GM21737 (cell line): ENCODE measurements at regions not wholly inside any gene's neighbourhood (a gene's known extent, or its start where the extent isn't known, plus 50 kb on each side); places are given as distances from the start of the nearest gene placed in this dataset.
"Not testable (repeated sequence)": the region's sequence is repeated elsewhere in the genome, so short reads cannot be mapped to it uniquely, and the experiment has no call there.

Source experiments
- ATAC-seq: cut with Tn5 transposase; IDR thresholded peaks from one replicate; pipeline ENCODE4 v1.9.1; 2021; ENCODE audit warnings: mild to moderate bottlenecking, moderate library complexity; ENCODE audit not compliant: unreplicated experiment

DNA sequence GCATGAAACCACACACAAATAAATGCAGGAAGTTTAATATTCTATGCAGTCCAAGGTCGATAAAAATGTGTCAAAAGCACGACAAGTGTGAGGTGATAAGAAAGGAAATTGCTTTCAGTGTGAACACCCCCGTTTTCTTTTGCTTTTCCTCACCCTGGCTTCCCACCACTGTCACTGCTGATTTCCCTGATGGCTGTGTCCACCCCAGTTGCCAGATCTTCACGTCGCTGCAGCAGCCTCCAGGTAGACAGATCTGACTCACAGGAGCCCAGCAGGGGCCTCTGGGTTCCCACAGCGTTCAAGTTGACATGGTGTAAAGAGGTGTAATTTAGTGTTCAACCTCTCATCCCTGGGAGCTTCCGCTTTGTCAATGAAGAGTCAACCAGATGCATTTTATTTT lies 128.0 kb upstream of the TACR1 start:
- ATAC-seq, result no peak

- no peak for ATAC-seq
Measured at GRCh38 chr2:75326645-75327044, 127.3 kb upstream of the TACR1 start.

GRCh38 chr2:75325594-75325993 lies 126.3 kb upstream of the TACR1 start:
- ATAC-seq, result no peak

DNA sequence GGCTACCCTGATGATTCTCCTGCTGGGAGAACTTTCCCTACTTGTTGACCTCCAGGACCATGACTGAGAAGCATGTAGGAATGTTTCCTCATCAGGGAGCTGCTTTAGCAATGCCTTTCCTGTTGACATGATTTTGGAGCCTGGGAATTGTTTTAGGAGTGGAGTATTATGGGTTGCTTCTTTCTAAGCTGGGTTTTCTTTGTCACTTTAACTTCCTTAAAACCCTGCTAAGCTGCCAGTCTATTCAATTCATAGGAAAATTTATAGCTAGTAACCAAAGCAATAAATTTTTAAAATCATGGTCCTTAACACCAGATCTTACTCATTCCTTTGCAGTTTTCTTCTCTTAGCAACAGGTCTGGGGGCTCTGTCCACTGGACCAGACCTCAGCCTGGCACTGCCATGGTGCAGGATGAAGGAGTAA lies 125.6 kb upstream of the TACR1 start:
- no peak for ATAC-seq

GRCh38 chr2:75324141-75324540 lies 124.8 kb upstream of the TACR1 start:
- ATAC-seq, result no peak

GRCh38 chr2:75321599-75321922 lies 122.2 kb upstream of the TACR1 start:
- no peak for ATAC-seq

DNA sequence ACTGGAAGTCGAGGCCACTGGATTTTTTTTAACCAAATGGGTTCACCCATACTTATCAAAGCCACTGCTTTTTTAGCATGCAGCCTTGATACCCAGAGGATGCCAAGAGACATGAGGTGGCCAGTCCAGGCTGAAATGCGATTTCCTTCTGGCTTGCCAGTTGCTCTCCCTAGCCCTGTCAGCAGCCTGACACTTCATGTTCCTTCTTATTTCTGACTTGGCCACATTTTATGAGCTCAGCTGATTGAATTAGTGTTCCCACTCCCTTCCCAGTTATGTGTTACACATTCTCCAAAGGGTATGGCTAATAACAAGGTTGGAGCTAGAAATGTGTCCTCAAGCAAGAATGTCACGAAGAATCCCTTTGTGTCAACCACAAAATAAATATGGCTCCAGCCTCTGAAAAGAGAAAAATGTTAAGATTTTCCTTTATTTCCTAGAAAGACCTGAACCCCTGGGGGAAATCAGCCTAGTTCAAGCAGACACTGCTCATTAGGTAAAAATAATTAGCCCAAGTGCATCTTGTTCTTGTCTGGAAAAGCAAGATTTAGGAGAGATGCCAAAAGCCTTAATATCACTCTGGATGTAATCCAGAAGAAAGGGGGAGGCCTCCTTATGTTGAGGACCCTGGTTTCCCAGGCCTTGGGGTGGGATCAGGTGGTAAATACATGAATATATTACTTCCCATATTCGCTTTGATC lies 121.7 kb upstream of the TACR1 start:
- ATAC-seq, result no peak

DNA sequence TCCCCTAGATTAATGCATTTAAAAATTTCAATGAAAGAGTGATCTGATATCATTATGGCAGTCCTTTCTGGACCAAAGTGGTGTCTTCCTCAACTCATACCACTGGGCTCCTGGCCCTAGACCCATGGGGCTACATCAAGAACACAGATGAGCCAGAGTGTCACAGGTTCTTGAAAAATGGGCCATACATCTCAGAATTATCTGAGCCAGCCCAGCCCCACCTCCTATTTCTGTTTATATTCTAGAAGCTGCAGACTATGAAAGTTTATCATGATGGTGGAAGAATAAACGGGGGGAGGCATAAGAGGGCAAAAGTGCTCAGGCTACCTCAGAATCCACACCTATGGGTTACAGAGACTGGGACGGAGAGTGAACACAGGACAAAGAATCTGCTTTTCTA lies 120.6 kb upstream of the TACR1 start:
- no peak for ATAC-seq

DNA sequence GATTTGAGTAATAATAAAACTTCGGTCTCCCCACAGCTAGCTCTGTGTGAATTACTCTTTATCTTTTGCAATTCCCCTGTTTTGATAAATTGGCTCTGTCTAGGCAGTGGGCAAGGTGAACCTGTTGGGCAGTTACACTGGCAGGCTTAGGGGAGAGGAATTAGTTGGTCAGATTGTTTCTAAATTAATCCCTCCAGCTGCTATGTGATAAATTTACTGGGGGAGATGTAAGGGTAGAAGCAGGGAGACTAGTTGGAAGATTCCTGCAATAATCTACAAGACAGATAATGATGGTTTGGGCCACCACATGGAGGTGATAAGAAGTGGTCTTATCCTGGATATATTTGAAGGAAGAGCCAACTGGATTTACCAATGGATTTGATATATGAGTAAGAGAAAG lies 118.5 kb upstream of the TACR1 start:
- ATAC-seq, result no peak

DNA sequence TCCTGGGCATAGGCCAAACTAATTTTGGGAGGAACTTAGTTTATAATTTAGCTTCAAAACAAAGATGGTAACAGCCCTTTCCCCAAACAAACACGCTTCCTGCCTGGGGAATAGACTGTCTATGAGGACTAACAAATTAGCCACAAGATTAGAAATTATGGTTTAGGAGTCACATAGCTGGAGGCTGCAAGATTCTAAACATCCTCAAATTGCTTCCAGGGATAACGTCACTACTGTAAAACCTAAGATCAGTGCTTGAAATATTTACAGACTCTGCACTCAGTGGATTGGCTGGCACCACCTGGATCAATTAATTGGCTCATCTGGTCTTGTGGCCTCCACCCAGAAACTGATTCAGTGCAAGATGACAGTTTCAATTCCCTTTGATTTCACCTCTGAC lies 118.0 kb upstream of the TACR1 start:
- no peak for ATAC-seq

DNA sequence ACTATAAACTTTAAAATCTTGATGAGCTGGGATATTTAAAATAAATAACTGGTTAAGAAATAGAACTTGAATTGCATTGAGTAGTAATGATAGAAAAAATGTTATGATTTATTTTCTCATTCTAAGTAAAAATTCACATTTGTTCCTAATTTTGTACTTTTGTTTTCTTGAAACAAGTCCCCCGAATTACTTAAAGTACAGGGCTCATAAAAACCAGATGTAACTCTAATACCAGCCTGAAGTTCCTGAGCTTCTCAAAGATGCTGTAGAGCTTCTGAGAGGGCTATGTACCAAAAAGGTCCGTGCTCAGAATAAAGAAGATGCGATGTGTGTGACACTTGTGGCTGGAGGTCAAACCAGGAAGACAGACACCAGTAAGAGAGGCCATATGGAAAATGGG lies 116.1 kb upstream of the TACR1 start:
- no peak for ATAC-seq

- ATAC-seq, result peak; percentile 100
Measured at GRCh38 chr2:75311993-75312392, 112.7 kb upstream of the TACR1 start.

DNA sequence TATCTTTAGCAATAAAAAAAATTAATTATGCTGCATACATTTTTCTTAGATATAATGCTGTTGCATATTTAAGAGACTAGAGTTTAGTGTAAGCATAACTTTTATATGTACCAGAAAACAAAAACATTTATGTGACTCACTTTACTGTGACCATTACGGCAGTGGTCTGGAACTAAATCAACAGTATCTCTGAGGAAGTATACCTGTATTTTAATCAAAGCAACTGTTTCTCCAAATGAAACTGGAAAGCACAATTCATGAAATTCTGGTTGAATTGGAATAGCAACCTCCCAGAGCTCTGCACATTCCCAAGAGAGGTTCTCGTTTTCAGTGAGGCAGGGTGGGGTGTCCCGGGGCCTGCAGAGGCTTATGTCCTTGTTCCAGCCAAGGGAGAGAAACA lies 112.2 kb upstream of the TACR1 start:
- ATAC-seq, result no peak

GRCh38 chr2:75310876-75311275 lies 111.6 kb upstream of the TACR1 start:
- ATAC-seq, result no peak

GRCh38 chr2:75309596-75310463 lies 110.5 kb upstream of the TACR1 start:
- no peak for ATAC-seq

DNA sequence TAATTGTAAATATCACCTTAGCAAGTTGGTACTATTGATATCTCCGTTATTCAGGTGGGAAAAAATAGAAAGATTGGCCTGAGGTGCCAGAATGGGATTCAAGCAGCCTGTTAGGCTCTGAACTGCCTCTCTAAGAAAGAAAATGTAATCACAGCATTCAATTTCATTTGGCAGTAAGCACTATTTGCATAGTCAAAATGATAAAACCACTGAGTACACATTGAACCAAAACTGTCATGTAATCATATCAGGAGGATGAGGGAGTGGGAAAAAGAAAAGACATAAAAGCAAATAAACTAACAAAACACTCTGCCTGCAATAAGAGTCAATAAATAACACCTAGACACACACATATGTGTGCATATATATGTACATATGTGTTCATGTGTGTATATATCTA lies 103.9 kb upstream of the TACR1 start:
- ATAC-seq, result no peak

DNA sequence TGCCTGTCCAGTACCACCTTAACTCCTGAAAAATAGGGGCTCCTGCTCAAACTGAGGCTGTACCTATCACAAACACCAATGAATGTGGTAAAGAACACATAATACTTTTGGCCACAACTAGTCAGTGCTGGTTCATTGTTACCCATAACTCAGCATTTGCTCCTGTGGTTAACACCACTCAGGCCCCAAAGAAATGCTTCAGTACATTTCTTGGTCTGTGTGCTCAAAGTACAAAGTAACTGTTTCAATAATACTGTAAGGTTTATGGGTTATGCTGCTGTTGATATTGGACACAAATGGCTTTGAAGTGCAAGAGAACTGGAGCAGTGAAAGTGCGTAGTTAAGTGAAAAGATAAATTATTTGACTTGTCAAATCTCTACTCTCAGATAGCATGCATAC lies 95.0 kb upstream of the TACR1 start:
- no peak for ATAC-seq

- ATAC-seq, result no peak
Measured at GRCh38 chr2:75292826-75293225, 93.5 kb upstream of the TACR1 start.

DNA sequence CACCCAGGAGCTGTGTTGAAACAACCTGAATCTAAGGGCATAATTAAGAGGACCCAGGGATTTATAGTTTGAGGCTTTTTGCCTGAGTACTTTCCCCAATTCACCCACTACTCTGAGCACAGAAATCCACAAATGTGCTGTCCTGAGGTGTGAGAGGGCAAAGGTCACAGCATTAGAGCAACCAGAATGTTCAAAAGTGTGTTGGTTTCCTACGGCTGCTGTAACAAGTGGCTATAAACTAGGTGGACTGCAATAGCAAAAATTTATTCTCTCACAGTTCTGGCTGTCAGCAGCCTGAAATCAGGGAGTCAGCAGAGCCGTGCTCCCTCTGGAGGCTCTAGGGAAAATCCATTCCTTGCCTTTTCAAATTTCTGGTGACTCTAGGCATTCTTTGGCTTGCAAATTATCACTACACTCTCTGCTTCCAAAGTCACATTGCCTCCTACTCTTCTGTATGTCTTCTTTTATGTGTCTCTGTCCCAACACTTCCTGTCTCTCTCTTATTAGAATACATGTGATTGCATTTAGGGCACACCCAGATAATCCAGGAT lies 91.4 kb upstream of the TACR1 start:
- ATAC-seq, result no peak

DNA sequence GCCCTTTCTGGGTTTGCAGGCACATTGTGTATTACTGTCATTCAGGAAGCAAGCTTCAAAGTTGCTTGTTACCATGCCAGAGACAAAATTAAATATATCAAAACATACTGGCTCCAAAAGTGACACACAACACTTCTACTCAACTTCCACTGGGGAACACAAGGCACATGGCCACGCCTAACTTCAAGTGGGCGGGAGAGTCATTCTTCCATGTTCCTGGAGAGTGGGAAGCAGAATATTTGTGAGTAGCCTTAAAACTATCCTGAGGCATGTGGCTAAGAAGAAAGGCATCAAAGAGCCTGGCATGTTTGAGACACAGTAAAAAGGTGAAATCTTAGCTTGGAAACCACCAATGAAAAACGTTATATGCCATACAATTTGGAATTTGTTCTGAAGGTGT lies 90.5 kb upstream of the TACR1 start:
- no peak for ATAC-seq

GRCh38 chr2:75289178-75289577 lies 89.9 kb upstream of the TACR1 start:
- not testable (repeated sequence) for ATAC-seq

DNA sequence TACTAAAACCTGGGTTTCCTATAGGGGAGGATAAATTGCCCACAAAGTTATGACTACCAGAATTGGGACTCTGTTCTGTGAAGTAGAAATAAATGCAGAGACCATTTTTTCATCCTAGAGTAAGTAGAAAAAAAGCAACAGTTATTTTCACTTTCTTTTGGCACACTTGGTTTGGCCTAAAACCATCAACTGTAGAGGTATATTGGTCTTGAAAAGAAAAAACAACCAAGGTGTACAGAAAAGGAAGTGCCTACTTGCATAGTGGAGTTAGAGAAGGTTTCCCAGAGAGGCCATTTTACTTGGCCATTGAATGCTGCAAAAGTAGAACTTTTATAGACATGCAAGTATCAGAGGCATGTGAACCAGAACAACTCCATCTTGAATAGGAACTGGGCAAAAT lies 89.4 kb upstream of the TACR1 start:
- no peak for ATAC-seq
